Heart left ventricle (tissue), 16 donors: ENCODE measurements at regions not wholly inside any gene's neighbourhood (a gene's known extent, or its start where the extent isn't known, plus 50 kb on each side); places are given as distances from the start of the nearest gene placed in this dataset.

Source experiments
- ATAC-seq, 4 donors: fragments of 200-7000 bp; cut with Tn5 transposase; one replicate each; pipeline ENCODE4 v1.9.1; 2020 to 2022; ENCODE audit warnings: moderate library complexity in 4 of 4, mild to moderate bottlenecking in 3 of 4, moderate number of reproducible peaks in 1 of 4
- DNase-seq, 5 donors: peaks; one replicate each; pipeline ENCODE4 v3.0.0-alpha.2; 2020
- H3K27ac ChIP-seq, 12 donors: fragments of 200-600 bp; sonication (generic) in 4 of 12; one replicate each; pipeline versions ENCODE4 v1.5.0 to v1.8.0; 2016 to 2022; ENCODE audit warnings: mild to moderate bottlenecking in 2 of 12
- H3K27me3 ChIP-seq, 9 donors: fragments of 200-600 bp; sonication (generic) in 2 of 9; one replicate each; pipeline versions ENCODE4 v1.5.1 to v1.8.0; 2016 to 2022; ENCODE audit warnings: mild to moderate bottlenecking in 3 of 9
- H3K36me3 ChIP-seq, 9 donors: fragments of 200-600 bp; sonication (generic) in 2 of 9; one replicate each; pipeline versions ENCODE4 v1.5.0 to v1.8.0; 2018 to 2022; ENCODE audit warnings: mild to moderate bottlenecking in 2 of 9
- H3K4me1 ChIP-seq, 12 donors: fragments of 200-600 bp; sonication (generic) in 4 of 12; one replicate each; pipeline versions ENCODE4 v1.5.0 to v1.8.0; 2016 to 2022; ENCODE audit warnings: mild to moderate bottlenecking in 3 of 12
- H3K4me3 ChIP-seq, 12 donors: fragments of 200-600 bp; sonication (generic) in 4 of 12; one replicate each; pipeline versions ENCODE4 v1.5.0 to v1.8.0; 2017 to 2022; ENCODE audit warnings: mild to moderate bottlenecking in 9 of 12, moderate library complexity in 4 of 12
- H3K9me3 ChIP-seq, 12 donors: fragments of 200-600 bp; sonication (generic) in 4 of 12; one replicate each; pipeline versions ENCODE4 v1.5.0 to v1.8.0; 2016 to 2022; ENCODE audit warnings: mild to moderate bottlenecking in 1 of 12
- POLR2A ChIP-seq, 2 donors: fragments of 450-650 bp; IDR thresholded peaks; one replicate each; pipeline ENCODE4 v1.6.1; 2017; ENCODE audit warnings: antibody characterized with exemption in 2 of 2, mild to moderate bottlenecking in 2 of 2, moderate library complexity in 2 of 2
- WGBS, 4 donors: extraction: QIAGEN DNeasy Blood & Tissue Kit in 2 of 4; methylation state at CpG; one replicate each; pipeline versions ENCODE4 v1.1.5 to v1.1.7; 2013 to 2018; 5-methylcytosine and 5-hydroxymethylcytosine counted together
- intact Hi-C, 10 donors: fragments of 100-400 bp; cut with DNase I; formaldehyde crosslinking; loops; one replicate each; pipeline versions ENCODE4 v1.11.1 to v1.14.2; 2022
- TF ChIP-seq, protein P1 (sequence below), 12 donors: fragments of 200-600 bp; sonication (generic) in 4 of 12; IDR thresholded peaks; one replicate each; pipeline versions ENCODE4 v1.5.0 to v1.8.0; 2018 to 2022; ENCODE audit warnings: antibody characterized with exemption in 12 of 12, mild to moderate bottlenecking in 5 of 12
- donor health status: ischemic (EF 13 %, LVEDD 7.1; RV severe dilation, severe dysfunction).
- donor health status: healthy with polysubstance abuse.
- donor health status: DM: no; HTN: yes; CAD: no.
- donor health status: DM: no; HTN: no; CAD: no.
- donor health status: ischemic (EF 25% LVEDD 6.9; RV normal size, moderate dysfunction).
- donor health status: ischemic (EF 25% LVEDD 5.7; RV mildly dilated, moderate dysfunction).
- donor health status: healthy.
- donor health status: DM: yes; HTN: yes; CAD: no.
- donor health status: ischemic (EF 35%, LVEDD 5.7; RV mildly dilated, moderate dysfunction).
- donor health status: nonischemic (EF 11% LVEDD 7.7; RV severe dilation, severe dysfunction).
- donor health status: DM: yes; HTN: yes; CAD: no.
- donor health status: PGD.
- donor health status: ischemic (EF 29% LVEDD 5.4; RV normal size, mild dysfunction).
- donor health status: nonischemic (EF 23%, LVEDD 6.1; RV moderate dilation, normal function).

DNA sequence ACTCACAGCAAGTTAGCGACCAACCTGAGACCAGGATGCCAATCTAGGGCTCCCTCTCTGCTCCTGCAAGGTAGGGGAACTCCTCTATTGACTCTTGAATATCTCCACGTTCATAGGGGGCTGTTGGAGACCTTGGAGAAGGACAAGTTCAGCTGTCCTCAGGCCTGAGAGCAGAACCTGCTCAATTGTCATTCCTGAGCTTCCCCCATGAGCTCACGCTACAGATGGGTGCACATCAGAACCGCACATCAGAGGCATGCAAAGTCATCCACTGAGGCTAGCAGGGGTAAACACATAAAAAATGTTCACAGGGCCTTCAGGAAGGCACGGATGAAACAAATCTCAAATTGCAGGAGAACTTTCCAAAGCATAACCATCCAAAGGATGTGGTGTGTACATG lies 168.8 kb upstream of the ZNF507 start:
- no peak for ATAC-seq
- Histone ChIP-seq H3K4me1 (no peaks in the 10 kb centered on the region), H3K36me3 (no peaks in the 10 kb centered on the region), H3K27me3 (peaks cover 0 to 9% (median 0%) of the 10 kb centered on the region in 9 donors), H3K4me3 (no peak overlapping the region), H3K27ac (no peak overlapping the region), H3K9me3 (no peaks in the 10 kb centered on the region)
- DNase-seq, result no peak
- 64 to 69% (median 67%) methylated on average over 5 of the region's 5 CpGs for WGBS, 4 donors
- TF ChIP-seq POLR2A (IDR thresholded peaks at IDR 0.05), result no peak
- TF ChIP-seq, protein P1, sequence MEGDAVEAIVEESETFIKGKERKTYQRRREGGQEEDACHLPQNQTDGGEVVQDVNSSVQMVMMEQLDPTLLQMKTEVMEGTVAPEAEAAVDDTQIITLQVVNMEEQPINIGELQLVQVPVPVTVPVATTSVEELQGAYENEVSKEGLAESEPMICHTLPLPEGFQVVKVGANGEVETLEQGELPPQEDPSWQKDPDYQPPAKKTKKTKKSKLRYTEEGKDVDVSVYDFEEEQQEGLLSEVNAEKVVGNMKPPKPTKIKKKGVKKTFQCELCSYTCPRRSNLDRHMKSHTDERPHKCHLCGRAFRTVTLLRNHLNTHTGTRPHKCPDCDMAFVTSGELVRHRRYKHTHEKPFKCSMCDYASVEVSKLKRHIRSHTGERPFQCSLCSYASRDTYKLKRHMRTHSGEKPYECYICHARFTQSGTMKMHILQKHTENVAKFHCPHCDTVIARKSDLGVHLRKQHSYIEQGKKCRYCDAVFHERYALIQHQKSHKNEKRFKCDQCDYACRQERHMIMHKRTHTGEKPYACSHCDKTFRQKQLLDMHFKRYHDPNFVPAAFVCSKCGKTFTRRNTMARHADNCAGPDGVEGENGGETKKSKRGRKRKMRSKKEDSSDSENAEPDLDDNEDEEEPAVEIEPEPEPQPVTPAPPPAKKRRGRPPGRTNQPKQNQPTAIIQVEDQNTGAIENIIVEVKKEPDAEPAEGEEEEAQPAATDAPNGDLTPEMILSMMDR (IDR thresholded peaks at IDR 0.05), result no peak
- intact Hi-C loops, result no loop called here

GRCh38 chr19:32177686-32178085 lies 167.7 kb upstream of the ZNF507 start:
- no peaks in the 10 kb centered on the region for H3K4me1 ChIP-seq
- H3K27me3 ChIP-seq, result peaks cover 0 to 9% (median 0%) of the 10 kb centered on the region in 9 donors
- no peaks in the 10 kb centered on the region for H3K36me3 ChIP-seq
- no peaks in the 10 kb centered on the region for H3K9me3 ChIP-seq
- DNase-seq (no peak), ATAC-seq (no peak)
- no peak overlapping the region for H3K4me3 ChIP-seq
- no peak for TF ChIP-seq POLR2A (IDR thresholded peaks at IDR 0.05)
- TF ChIP-seq, protein P1 (IDR thresholded peaks at IDR 0.05), result no peak
- intact Hi-C loops, result no loop called here
- H3K27ac ChIP-seq, result no peak overlapping the region

GRCh38 chr19:32178401-32178800 lies 167.0 kb upstream of the ZNF507 start:
- H3K4me1 ChIP-seq, result no peaks in the 10 kb centered on the region
- H3K4me3 ChIP-seq, result no peak overlapping the region
- no peaks in the 10 kb centered on the region for H3K9me3 ChIP-seq
- H3K27ac ChIP-seq, result no peak overlapping the region
- intact Hi-C loops, result no loop called here
- WGBS, 4 donors, result 82 to 90% (median 85%) methylated on average over 5 of the region's 5 CpGs
- DNase-seq, result no peak
- no peak for TF ChIP-seq POLR2A (IDR thresholded peaks at IDR 0.05)
- TF ChIP-seq, protein P1 (IDR thresholded peaks at IDR 0.05), result no peak
- ATAC-seq, result no peak
- H3K27me3 ChIP-seq, result peaks cover 0 to 5% (median 0%) of the 10 kb centered on the region in 9 donors
- no peaks in the 10 kb centered on the region for H3K36me3 ChIP-seq

DNA sequence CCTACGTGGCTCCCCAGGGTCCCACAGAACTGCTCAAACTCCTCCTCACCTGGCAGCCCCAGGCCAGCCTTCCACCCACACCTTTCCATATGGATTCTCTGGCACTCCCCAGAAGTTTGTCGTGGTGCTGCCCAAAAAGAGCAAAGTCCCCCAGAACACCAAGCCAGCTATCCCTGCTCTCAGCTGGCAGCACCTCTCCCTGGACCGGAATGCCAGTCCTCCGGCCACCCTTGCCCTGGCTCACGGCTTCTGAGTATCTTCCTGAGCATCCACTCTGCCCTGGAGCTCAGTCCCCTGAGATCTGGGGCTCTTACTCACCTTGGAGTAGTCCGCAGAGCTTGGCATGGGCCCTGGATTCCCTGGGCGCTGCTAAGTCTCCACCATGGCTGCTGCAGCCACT lies 166.5 kb upstream of the ZNF507 start:
- no peak overlapping the region for H3K4me3 ChIP-seq
- H3K27me3 ChIP-seq, result peaks cover 0 to 5% (median 0%) of the 10 kb centered on the region in 9 donors
- H3K9me3 ChIP-seq, result no peaks in the 10 kb centered on the region
- H3K27ac ChIP-seq, result no peak overlapping the region
- intact Hi-C loops, result no loop called here
- TF ChIP-seq, protein P1 (IDR thresholded peaks at IDR 0.05), result no peak
- no peak for TF ChIP-seq POLR2A (IDR thresholded peaks at IDR 0.05)
- ATAC-seq (no peak), DNase-seq (no peak)
- H3K4me1 ChIP-seq, result no peaks in the 10 kb centered on the region
- WGBS, 4 donors, result 66 to 71% (median 68%) methylated on average over 6 to 7 of the region's 7 CpGs
- no peaks in the 10 kb centered on the region for H3K36me3 ChIP-seq
